ENCODE measurements at regions not wholly inside any gene's neighbourhood (a gene's known extent, or its start where the extent isn't known, plus 50 kb on each side); places are given as distances from the start of the nearest gene placed in this dataset.

DNA sequence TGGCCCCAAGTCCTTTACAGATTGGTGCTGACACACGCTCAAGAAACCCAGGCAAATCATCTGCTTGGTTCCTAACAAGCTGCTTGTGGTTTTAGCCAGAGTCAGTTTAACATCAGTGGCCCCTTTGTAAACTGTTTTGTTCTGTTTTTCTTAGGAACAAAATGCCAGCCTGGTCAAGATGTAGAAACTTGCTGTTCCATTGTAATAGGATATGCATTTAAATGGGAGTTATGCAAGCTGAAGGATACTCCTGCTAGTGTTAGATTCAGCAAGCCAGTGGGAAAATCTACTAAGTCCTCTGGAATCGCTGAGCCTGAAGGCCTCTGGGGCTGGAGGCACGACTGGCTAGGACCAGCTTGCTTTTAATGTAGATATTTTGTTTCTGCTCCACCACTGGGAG, 391.1 kb downstream of the TLE4 start (continued):
- TF ChIP-seq, protein P1, sequence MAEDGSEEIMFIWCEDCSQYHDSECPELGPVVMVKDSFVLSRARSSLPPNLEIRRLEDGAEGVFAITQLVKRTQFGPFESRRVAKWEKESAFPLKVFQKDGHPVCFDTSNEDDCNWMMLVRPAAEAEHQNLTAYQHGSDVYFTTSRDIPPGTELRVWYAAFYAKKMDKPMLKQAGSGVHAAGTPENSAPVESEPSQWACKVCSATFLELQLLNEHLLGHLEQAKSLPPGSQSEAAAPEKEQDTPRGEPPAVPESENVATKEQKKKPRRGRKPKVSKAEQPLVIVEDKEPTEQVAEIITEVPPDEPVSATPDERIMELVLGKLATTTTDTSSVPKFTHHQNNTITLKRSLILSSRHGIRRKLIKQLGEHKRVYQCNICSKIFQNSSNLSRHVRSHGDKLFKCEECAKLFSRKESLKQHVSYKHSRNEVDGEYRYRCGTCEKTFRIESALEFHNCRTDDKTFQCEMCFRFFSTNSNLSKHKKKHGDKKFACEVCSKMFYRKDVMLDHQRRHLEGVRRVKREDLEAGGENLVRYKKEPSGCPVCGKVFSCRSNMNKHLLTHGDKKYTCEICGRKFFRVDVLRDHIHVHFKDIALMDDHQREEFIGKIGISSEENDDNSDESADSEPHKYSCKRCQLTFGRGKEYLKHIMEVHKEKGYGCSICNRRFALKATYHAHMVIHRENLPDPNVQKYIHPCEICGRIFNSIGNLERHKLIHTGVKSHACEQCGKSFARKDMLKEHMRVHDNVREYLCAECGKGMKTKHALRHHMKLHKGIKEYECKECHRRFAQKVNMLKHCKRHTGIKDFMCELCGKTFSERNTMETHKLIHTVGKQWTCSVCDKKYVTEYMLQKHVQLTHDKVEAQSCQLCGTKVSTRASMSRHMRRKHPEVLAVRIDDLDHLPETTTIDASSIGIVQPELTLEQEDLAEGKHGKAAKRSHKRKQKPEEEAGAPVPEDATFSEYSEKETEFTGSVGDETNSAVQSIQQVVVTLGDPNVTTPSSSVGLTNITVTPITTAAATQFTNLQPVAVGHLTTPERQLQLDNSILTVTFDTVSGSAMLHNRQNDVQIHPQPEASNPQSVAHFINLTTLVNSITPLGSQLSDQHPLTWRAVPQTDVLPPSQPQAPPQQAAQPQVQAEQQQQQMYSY (CRISPR knock-in tag; IDR thresholded peaks at IDR 0.05) = no peak
- no peak for TF ChIP-seq KAT2A (conservative IDR thresholded peaks at IDR 0.05; ENCODE audit: control insufficient read depth, low read depth, low read length)
- TF ChIP-seq POLR2AphosphoS5 (IDR thresholded peaks at IDR 0.05; ENCODE audit: low read length) = no peak
- no peak for TF ChIP-seq NFYB (IDR thresholded peaks at IDR 0.05; ENCODE audit: insufficient read depth, low read depth, low read length)
- no peak for TF ChIP-seq IKZF2 (IDR thresholded peaks at IDR 0.05)
- no peak for TF ChIP-seq SRF (IDR thresholded peaks at IDR 0.05; ENCODE audit: low read depth in 2 of 2, low read length in 2 of 2)
- TF ChIP-seq SUZ12 (IDR thresholded peaks at IDR 0.05; ENCODE audit: unreplicated experiment) = no peak
- TF ChIP-seq NFIC (IDR thresholded peaks at IDR 0.05; ENCODE audit: low read depth, low read length) = no peak

DNA sequence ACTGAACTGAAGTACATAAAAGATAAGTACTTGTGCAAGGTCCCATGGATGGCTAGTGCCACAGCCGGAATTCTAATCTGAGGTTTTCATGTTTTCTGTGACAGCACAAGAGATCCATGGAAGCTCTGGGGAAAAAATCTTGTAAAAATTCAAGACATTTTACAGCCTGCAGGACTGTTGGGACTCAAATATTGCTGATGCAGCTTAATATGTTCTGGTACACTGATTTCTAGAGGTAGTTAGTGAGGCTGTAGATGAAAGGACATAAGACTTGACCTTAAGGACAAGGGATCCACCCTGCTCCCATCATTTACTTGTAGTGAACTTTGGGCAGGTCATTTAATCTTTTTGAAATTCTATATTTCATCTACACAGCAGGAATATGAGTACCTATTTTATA, 390.4 kb downstream of the TLE4 start:
- Histone ChIP-seq H4K20me1 (ENCODE audit: control insufficient read depth, insufficient read depth) (no peaks in the 10 kb centered on the region), H3K4me1 (ENCODE audit: control insufficient read depth, insufficient read depth, low read length) (no peaks in the 10 kb centered on the region), H3K9me3 (replicated peaks; ENCODE audit: control insufficient read depth, insufficient read depth, low read length) (no peaks in the 10 kb centered on the region), H3K27ac (ENCODE audit: control insufficient read depth, insufficient read depth) (no peak overlapping the region), H2AFZ (ENCODE audit: control insufficient read depth, low read depth, low read length) (no peak overlapping the region), H3K27me3 (replicated peaks in 1 of 2; ENCODE audit: control insufficient read depth in 2 of 2, insufficient read depth in 2 of 2, low read length in 1 of 2) (no peaks in the 10 kb centered on the region; a peak in 1 of 4 replicates), H3K79me2 (ENCODE audit: control insufficient read depth, insufficient read depth, low read length) (no peaks in the 10 kb centered on the region), H3K4me3 (no peak overlapping the region), H3K36me3 (ENCODE audit: control insufficient read depth in 2 of 2, insufficient read depth in 2 of 2, low read length in 1 of 2) (no peaks in the 10 kb centered on the region), H3K9ac (ENCODE audit: control insufficient read depth, insufficient read depth, low read length) (no peak overlapping the region), H3K4me2 (ENCODE audit: control insufficient read depth, insufficient read depth) (no peak overlapping the region)
- intact Hi-C loops (cut with micrococcal nuclease; ENCODE audit: unreplicated experiment) (no loop called here), in situ Hi-C loops (cut with MboI) (no loop called here)
- ChIA-PET SMC1A (ENCODE audit: uncharacterized antibody, unreplicated experiment) (no interaction called here), POLR2A (no interaction called here), RAD21 (ENCODE audit: unreplicated experiment) (no interaction called here), CTCF (no interaction called here)
- DNase-seq (ENCODE audit: low read depth, low spot score) = no peak
- ATAC-seq = no peak
- WGBS (ENCODE audit: insufficient coverage, insufficient replicate concordance, low lambda C conversion rate, missing lambda C conversion rate) = 63% methylated on average over 1 of the region's 1 CpG
- no TSS peak for BruUV-seq (replicated peaks)
- TF ChIP-seq FOS (IDR thresholded peaks at IDR 0.05; ENCODE audit: borderline replicate concordance, extremely low read depth, insufficient read length) (no peak), EED (IDR thresholded peaks at IDR 0.05; ENCODE audit: low read depth) (no peak), POLR2AphosphoS5 (IDR thresholded peaks at IDR 0.05; ENCODE audit: low read length) (no peak), EP300 (IDR thresholded peaks at IDR 0.05; ENCODE audit: borderline replicate concordance in 1 of 2, control insufficient read depth in 1 of 2, low read depth in 2 of 2, low read length in 2 of 2) (no peak), NR2C1 (IDR thresholded peaks at IDR 0.05) (no peak), SMAD5 (IDR thresholded peaks at IDR 0.05; ENCODE audit: low read depth) (no peak)
- TF ChIP-seq, protein P2, sequence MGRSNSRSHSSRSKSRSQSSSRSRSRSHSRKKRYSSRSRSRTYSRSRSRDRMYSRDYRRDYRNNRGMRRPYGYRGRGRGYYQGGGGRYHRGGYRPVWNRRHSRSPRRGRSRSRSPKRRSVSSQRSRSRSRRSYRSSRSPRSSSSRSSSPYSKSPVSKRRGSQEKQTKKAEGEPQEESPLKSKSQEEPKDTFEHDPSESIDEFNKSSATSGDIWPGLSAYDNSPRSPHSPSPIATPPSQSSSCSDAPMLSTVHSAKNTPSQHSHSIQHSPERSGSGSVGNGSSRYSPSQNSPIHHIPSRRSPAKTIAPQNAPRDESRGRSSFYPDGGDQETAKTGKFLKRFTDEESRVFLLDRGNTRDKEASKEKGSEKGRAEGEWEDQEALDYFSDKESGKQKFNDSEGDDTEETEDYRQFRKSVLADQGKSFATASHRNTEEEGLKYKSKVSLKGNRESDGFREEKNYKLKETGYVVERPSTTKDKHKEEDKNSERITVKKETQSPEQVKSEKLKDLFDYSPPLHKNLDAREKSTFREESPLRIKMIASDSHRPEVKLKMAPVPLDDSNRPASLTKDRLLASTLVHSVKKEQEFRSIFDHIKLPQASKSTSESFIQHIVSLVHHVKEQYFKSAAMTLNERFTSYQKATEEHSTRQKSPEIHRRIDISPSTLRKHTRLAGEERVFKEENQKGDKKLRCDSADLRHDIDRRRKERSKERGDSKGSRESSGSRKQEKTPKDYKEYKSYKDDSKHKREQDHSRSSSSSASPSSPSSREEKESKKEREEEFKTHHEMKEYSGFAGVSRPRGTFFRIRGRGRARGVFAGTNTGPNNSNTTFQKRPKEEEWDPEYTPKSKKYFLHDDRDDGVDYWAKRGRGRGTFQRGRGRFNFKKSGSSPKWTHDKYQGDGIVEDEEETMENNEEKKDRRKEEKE (IDR thresholded peaks at IDR 0.05) = no peak
- TF ChIP-seq, protein P3, sequence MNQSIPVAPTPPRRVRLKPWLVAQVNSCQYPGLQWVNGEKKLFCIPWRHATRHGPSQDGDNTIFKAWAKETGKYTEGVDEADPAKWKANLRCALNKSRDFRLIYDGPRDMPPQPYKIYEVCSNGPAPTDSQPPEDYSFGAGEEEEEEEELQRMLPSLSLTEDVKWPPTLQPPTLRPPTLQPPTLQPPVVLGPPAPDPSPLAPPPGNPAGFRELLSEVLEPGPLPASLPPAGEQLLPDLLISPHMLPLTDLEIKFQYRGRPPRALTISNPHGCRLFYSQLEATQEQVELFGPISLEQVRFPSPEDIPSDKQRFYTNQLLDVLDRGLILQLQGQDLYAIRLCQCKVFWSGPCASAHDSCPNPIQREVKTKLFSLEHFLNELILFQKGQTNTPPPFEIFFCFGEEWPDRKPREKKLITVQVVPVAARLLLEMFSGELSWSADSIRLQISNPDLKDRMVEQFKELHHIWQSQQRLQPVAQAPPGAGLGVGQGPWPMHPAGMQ (IDR thresholded peaks at IDR 0.05; ENCODE audit: borderline replicate concordance) = no peak
- no peak for FAIRE-seq

Data from GM12878 (cell line).